Ovary (tissue), 7 donors: ENCODE measurements at regions not wholly inside any gene's neighbourhood (a gene's known extent, or its start where the extent isn't known, plus 50 kb on each side); places are given as distances from the start of the nearest gene placed in this dataset.

ENCODE experiments used
- DNase-seq, 5 donors: peaks; one replicate each; pipeline ENCODE4 v3.0.0-alpha.2; 2019 to 2020
- H3K27ac ChIP-seq, 2 donors: fragments of 200-600 bp; one replicate each; pipeline versions ENCODE4 v1.5.1 to v1.8.0; 2019 to 2022
- H3K27me3 ChIP-seq: fragments of 200-600 bp; one replicate; pipeline ENCODE4 v1.8.0; 2022
- H3K36me3 ChIP-seq: fragments of 200-600 bp; sonication (generic); one replicate; pipeline ENCODE4 v1.5.1; 2019
- H3K4me1 ChIP-seq: one replicate; pipeline ENCODE4 v1.8.1; 2013; ENCODE audit warnings: mild to moderate bottlenecking, moderate library complexity; ENCODE audit not compliant: insufficient read depth
- H3K4me3 ChIP-seq: fragments of 200-600 bp; sonication (generic); one replicate; pipeline ENCODE4 v1.5.1; 2017
- H3K9me3 ChIP-seq, 2 donors: fragments of 200-600 bp in 1 of 2; sonication (generic) in 1 of 2; one replicate each; pipeline versions ENCODE4 v1.5.1 to v1.8.1; 2013 to 2019; ENCODE audit warnings: mild to moderate bottlenecking in 1 of 2, moderate library complexity in 1 of 2
- CTCF ChIP-seq, 3 donors: fragments of 450-650 bp in 2 of 3; fragments of 200-600 bp in 1 of 3; IDR thresholded peaks; one replicate each; pipeline versions ENCODE4 v1.5.1 to v1.8.0; 2016 to 2022; ENCODE audit warnings: antibody characterized with exemption in 3 of 3, mild to moderate bottlenecking in 1 of 3
- EP300 ChIP-seq: sonication (generic); formaldehyde crosslinking; IDR thresholded peaks from one replicate; pipeline ENCODE4 v1.6.1; 2017; ENCODE audit warnings: antibody characterized with exemption
- POLR2A ChIP-seq: fragments of 450-650 bp; IDR thresholded peaks from one replicate; pipeline ENCODE4 v1.6.1; 2017; ENCODE audit warnings: antibody characterized with exemption, mild to moderate bottlenecking, moderate library complexity
- WGBS, 3 donors: extraction: QIAGEN DNeasy Blood & Tissue Kit in 1 of 3; methylation state at CpG; one replicate each; pipeline versions ENCODE4 v1.1.5 to v1.1.7; 2013 to 2017; 5-methylcytosine and 5-hydroxymethylcytosine counted together
- intact Hi-C, 4 donors: fragments of 100-400 bp; cut with DNase I; formaldehyde crosslinking; loops; one replicate each; pipeline versions ENCODE4 v1.11.0 to v1.15.1; 2022 to 2023
- donor health status: DM: no; HTN: no; CAD: no; lungs with moderate emphysema.
- donor health status: DM: no; HTN: no; CAD: no.
- donor health status: Bipolar disorder and iron deficiency.
- donor health status: DM: no; HTN: no; CAD: no.
- donor health status: DM: yes; HTN: yes; CAD: no.

- intact Hi-C loops = no loop called here
- 38 to 67% (median 46%) methylated on average over 2 of the region's 2 CpGs for WGBS, 3 donors
- Histone ChIP-seq H3K9me3 (no peaks in the 10 kb centered on the region), H3K4me3 (no peak overlapping the region), H3K4me1 (no peaks in the 10 kb centered on the region), H3K27ac (no peak overlapping the region), H3K36me3 (no peaks in the 10 kb centered on the region), H3K27me3 (no peaks in the 10 kb centered on the region)
- DNase-seq = no peak
- TF ChIP-seq EP300 (no peak), POLR2A (no peak), CTCF (IDR thresholded peaks at IDR 0.05) (no peak)
Observed at GRCh38 chr18:30343090-30343489, 699.5 kb downstream of the DSC3 start.

- Histone ChIP-seq H3K9me3 (no peaks in the 10 kb centered on the region), H3K27me3 (no peaks in the 10 kb centered on the region), H3K4me1 (no peaks in the 10 kb centered on the region), H3K27ac (no peak overlapping the region), H3K36me3 (no peaks in the 10 kb centered on the region), H3K4me3 (no peak overlapping the region)
- TF ChIP-seq CTCF (IDR thresholded peaks at IDR 0.05) (no peak), POLR2A (no peak), EP300 (no peak)
- no peak for DNase-seq
- WGBS, 3 donors = 73 to 76% (median 74%) methylated on average over 2 of the region's 2 CpGs
- intact Hi-C loops = no loop called here
Observed at GRCh38 chr18:30342675-30343074, 699.9 kb downstream of the DSC3 start.

GRCh38 chr18:30334781-30335180 lies 707.8 kb downstream of the DSC3 start:
- WGBS, 3 donors = 88 to 94% (median 94%) methylated on average over 7 of the region's 7 CpGs
- DNase-seq = no peak
- intact Hi-C loops = no loop called here
- no peaks in the 10 kb centered on the region for H3K27me3 ChIP-seq
- no peak overlapping the region for H3K4me3 ChIP-seq
- TF ChIP-seq CTCF (IDR thresholded peaks at IDR 0.05) (no peak), EP300 (no peak), POLR2A (no peak)
- H3K36me3 ChIP-seq = no peaks in the 10 kb centered on the region
- H3K27ac ChIP-seq = no peak overlapping the region
- H3K4me1 ChIP-seq = no peaks in the 10 kb centered on the region
- no peaks in the 10 kb centered on the region for H3K9me3 ChIP-seq

- no peak for TF ChIP-seq CTCF (IDR thresholded peaks at IDR 0.05)
- TF ChIP-seq EP300 = no peak
- no peak for TF ChIP-seq POLR2A
- Histone ChIP-seq H3K27me3 (no peaks in the 10 kb centered on the region), H3K9me3 (no peaks in the 10 kb centered on the region), H3K4me3 (no peak overlapping the region), H3K36me3 (no peaks in the 10 kb centered on the region), H3K27ac (no peak overlapping the region), H3K4me1 (no peaks in the 10 kb centered on the region)
- intact Hi-C loops = no loop called here
- WGBS, 3 donors = 89 to 90% (median 89%) methylated on average over 4 of the region's 4 CpGs
- no peak for DNase-seq
Observed at GRCh38 chr18:30333310-30333709, 709.2 kb downstream of the DSC3 start.

- intact Hi-C loops = no loop called here
- Histone ChIP-seq H3K4me1 (no peaks in the 10 kb centered on the region), H3K27ac (no peak overlapping the region), H3K27me3 (no peaks in the 10 kb centered on the region), H3K36me3 (no peaks in the 10 kb centered on the region), H3K9me3 (no peaks in the 10 kb centered on the region), H3K4me3 (no peak overlapping the region)
- no peak for DNase-seq
- TF ChIP-seq POLR2A (no peak), CTCF (IDR thresholded peaks at IDR 0.05) (no peak), EP300 (no peak)
- WGBS, 3 donors = 85 to 93% (median 86%) methylated on average over 3 of the region's 3 CpGs
Observed at GRCh38 chr18:30328839-30329238, 713.7 kb downstream of the DSC3 start.
